SK-N-DZ (cell line): ENCODE measurements at regions not wholly inside any gene's neighbourhood (a gene's known extent, or its start where the extent isn't known, plus 50 kb on each side); places are given as distances from the start of the nearest gene placed in this dataset.
"Not testable (repeated sequence)": the region's sequence is repeated elsewhere in the genome, so short reads cannot be mapped to it uniquely, and the experiment has no call there.

Source experiments
- DNase-seq: peaks from one replicate; pipeline ENCODE4 v3.0.0-alpha.2; 2015; ENCODE audit warnings: low spot score

DNA sequence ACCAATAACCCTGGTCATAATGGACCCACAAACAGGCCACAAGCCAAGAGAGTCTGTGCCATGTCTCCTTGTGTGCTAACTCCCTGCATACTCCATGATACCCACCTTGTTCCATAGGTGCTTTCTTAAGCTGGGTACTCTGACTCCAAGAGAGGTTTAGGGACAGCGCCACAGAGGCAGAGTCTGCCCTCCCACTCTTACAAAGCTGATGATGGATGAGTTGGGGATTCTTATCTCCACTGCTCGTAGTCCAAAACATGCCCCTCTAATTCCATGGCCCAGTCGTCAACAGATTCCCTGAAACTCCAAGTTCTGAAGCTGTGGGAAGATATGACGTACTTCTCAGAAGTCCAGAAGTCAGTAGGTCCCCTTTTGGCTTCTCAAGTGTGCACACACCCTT, 184.4 kb upstream of the CCL2 start:
- no peak for DNase-seq

DNA sequence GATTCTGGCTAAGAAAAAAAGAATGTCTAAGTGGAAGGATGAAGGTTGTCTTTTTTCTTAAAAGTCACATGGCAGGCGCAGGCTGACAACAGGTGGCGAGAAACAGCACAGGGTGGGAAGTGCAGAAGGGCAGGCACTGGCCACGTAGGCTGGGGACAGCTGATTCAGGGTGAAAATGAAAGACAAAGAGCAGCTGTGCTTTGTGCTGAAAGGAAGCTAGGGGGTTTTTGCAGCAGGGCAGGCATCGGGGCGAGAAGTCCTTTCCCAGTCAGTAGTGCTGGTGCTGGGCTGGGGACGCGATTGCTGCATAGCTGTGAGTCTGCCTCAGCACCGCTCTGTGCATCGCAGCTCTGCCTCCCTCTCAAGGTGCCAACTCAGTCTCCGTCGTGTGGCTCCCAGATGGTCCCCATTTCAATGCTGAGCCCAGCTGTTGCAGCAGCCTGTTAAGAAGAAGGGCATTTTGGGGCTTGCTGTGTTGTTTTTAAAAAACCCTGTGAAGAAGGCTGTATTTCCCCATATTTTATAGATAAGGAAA, 183.1 kb upstream of the CCL2 start:
- DNase-seq: no peak

DNA sequence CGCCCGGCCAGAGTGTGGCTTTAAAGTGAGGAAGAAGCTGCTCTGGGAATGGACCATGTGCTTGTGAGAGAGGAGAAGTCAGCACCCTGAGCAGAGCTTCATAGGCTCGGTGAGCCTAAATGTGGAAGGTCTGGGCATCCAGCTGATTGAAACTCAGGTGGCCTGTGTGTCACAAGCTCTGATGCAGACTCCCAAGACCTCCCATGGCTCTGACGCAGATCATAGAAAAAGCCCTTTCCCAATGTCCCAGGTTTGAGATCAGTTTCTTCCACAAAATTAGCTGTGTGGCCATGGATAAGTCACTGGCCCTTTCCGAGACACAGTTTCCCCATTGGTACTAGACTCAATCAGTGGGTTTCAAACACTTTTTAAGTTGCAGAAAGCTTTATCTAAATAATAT, 180.0 kb upstream of the CCL2 start:
- no peak for DNase-seq

DNA sequence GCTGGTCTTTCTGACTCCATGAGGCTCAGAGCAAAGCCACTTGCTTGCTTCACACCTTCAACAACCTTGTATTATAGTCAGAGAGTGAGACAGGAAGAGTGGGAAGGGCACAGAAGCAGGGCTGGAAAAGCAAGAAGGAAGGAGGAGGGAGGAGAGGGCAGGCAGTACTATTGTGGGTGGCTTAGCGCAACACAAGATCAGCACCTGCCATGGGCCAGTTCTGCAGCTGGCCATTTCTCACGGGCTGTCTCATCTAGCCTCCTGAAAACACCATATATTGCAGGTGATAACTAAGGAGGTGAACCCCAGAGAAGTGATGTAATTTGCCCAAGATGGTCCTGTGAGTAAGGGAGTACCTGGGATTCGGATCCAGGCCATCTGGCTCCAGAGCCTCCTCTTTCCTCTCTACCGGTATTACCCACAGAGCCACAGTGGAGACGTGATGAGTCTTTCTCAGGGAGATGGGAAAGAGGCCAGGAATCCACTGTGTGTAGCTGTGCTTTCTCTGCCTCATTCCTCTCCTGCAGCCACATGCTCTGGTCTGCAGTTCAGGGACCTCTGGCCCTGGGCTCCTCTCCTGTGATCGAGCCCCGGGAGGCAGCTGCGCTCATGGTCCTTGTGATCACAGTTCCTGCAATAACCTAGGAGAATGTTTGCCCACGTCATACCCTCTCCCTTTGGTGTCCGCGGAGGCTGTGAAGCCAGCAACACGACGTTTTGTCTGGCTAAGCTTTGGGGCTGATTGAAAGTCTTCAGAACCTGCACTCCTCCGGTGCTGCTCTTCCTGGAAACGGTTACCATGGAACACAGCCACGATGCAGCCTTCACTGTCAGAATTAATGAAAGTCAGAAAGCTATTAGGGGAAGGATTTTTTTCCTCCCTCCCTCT, 178.1 kb upstream of the CCL2 start:
- peak; percentile 8 for DNase-seq

DNA sequence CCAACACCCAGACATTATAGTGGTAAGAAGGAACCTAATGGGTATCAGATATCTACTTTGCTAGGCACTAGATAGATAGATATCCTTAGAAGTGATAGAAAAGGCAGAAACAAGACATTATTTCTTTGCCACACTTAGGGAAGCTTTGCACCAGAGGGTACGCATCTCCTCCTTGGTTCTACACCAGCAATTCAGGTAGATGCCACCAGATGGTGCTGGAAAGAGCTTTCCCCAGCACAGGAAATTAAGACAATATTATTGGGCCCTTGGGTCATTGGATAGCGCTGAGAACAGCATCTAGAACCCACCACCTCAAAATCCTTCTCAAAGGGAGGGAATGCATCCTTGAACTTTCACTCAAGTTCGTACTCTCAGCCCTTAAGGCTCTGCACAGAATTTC, 173.8 kb upstream of the CCL2 start:
- DNase-seq: no peak

DNA sequence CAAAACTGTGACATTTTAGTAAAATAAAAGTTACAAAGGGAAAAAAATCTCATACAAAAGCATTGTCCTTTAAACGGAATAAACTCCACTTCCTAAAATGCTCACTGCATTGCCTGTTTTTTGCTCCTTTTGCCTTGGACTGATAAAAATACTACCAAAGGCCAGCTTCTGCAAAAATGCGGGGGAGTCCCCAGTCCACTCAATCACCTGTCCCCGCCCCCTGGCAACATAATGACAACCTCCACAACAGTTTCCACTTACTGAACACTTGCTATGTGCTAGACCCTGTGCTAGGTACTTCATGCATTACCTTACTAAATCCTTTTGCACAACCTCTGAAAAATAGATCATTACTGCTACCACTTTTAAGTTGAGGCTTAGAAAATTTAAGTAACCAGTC, 172.7 kb upstream of the CCL2 start:
- DNase-seq: no peak

DNA sequence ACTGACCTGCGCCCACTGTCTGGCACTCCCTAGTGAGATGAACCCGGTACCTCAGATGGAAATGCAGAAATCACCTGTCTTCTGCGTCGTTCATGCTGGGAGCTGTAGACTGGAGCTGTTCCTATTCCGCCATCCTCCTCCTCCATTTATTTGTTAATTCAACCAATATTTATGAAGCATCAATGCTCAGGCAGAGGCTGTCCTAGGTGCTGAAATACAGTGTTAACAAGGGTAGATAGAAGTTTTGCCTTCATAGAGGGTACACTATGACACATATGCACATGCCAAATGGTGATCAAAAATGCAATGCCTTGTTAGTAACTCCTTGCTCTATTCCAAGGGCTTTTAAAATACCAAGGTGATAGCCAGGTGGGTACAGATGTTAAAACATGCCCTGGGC, 166.0 kb upstream of the CCL2 start:
- DNase-seq: not testable (repeated sequence)

DNA sequence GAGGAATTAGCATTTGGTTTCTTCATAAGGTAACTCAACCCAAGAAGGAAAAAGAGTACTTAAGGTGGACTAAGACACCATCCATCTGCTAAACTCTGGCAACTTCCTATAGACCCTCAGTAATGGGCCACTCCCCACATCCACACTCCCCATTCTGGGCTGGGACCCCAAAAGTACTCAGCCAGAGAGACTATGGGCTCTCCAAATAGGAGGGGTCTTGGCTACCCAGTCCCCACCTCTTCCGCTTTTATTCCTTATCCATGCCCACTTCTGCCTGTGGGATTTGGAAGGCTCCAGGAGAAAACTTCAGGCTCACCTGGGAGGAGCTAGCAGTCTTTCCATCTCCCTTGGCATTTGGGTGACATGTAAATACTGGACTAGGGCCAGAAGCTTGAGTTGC, 164.5 kb upstream of the CCL2 start:
- DNase-seq: no peak

DNA sequence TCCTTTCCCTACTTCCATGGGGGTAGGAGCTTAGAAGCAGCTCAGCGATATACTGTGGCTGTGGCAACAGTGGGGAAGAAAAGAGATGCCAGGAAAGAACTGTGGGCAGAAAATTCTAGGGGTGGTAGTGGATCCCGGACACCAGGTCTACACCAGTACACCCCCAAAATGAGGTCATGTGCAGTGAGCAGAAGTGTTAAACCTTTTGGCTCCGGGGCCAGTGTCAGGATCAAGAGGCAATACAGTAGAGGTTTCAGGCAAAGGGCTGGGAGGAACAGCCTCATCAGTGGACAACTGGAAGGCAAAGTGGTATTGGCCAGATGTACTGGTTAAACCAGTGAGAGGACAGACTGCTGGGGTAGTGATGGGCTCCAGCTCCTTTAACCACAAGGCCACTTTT, 163.1 kb upstream of the CCL2 start:
- no peak for DNase-seq

DNA sequence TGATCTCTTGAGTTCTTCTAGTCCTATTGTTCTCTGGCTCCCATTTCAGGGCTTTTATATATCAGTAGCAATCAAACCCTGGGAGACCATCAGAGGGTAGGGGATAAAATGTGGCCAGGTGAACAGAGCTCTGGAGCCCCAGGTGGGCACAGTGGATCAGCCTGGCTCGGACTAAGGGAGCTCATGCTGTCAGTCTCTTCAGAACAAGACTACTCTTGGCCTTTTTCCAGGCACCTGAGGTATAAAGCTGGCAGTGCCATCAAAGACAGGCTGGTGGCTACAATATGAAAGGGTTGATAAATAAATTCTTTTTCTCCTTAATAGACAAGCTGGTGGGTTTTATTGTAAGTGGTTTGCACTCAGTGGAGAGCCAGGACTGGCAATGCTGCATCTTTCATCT, 160.0 kb upstream of the CCL2 start:
- no peak for DNase-seq

DNA sequence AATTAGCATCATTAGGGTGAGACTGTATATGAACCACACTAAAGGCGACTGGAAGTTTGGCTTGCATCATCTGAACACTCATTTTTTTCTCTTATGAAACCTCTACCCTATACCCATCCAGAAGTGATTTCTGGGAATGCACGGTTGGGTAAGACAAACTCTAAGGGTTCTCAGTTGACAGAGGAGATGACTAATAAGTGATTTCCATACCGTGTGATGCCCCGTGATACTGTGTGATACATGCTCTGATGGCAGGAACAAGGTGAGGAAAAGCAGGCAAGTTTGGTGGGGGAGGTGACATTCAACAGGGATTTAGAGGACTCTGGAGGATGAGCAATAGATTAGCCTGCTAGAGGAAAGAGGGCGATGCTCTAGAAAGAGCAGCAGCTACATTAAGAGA, 156.4 kb upstream of the CCL2 start:
- no peak for DNase-seq

DNA sequence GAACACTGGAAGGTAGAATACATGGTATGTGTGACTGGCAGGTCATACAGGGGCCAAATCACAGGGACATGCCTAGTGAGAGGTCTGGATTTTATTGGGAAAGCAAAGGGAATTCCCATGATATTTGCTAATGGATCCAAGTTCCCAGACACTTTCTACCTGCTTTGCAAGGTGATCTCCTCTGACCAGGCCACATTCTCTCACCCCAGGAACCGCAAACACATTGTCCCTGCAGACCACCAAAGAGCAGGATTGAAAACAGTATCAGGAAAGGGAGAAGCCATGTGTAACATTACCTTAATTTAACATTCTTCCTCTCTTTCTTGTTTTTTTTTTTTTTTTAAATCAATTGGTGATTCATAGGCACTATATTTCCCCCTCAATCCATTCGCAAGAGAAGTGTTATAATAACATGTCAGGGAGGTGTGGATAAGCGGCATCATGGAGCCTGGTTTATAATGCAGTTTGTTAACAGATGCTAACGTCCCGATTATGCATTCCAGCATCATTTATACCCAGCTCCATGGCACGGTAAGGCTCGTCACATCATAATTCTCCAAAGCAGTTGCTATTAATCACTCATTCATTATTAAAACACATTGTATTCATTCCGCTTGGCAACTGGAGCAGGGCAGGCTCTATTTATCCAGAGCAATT, 155.1 kb upstream of the CCL2 start:
- DNase-seq: no peak

DNA sequence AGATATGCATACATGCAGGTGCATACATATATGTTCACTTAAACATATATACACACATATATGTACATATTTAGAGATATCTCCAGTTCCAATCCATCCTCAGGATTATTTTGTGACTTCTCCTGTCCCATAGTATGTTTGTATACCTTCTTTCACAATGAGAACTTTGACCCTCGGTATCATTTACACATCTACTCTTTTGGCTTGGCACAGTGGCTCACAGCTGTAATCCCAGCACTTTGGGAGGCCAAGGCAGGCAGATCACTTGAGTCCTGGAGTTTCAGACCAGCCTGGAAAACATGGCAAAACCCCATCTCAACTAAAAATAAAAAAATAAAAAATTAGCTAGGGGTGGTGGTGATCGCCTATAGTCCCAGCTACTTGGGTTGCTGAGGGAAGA, 148.1 kb upstream of the CCL2 start:
- no peak for DNase-seq

DNA sequence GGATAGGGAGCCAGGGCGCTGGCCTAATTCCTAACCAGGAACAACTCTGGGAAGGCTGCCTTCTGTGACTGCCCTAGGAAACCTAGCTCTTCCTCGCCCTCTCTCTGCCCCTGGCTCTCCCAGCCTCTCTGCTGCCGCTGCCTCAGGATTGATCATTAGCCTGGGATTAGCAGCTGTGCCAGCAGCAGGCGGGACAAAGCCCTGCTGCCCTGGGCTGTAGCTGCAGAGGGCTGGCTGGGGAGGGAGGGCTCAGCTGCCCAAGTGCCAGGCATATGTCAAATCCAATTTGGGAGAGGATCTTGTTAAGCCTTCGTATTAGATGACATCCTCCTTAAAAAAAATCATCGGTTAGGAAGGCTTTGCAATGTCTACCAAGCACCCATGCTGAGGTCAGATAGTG, 144.8 kb upstream of the CCL2 start:
- no peak for DNase-seq

DNA sequence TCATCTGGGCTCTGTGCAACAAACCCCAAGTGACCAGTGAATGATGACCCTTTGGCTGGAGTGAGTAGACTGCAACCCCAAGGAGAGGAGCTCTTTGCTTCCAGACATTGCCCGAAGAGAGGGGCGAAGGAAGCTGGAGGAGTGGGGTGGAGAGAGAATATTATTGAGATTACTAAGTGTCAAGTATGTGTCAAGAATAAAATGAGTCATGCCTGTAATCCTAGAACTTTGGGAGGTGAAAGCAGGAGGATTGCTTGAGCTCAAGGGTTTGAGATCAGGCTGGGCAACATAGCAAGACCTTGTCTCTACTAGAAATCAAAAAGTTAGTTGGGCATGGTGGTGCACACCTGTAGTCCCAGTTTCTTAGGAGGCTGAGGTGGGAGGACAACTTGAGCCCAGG, 142.0 kb upstream of the CCL2 start:
- no peak for DNase-seq

DNA sequence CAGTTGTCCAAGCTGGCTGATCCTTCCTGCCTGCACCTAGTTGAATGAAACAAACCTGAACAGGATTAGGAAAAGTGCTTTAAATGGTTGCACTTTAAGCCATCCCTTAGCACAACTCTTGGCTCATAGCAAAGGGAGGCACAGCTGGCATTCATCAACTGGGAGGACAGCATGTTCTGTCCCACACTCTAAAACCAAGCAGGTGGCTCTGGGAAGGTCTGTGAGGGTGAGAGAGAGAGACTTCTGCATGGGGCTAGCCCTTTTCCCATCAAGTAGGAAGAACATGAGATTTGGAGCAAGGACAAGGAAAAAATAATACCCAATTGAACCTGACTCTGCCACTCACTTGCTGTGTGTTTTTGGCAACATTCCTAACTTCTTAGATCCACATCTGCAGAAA, 140.9 kb upstream of the CCL2 start:
- DNase-seq: no peak

DNA sequence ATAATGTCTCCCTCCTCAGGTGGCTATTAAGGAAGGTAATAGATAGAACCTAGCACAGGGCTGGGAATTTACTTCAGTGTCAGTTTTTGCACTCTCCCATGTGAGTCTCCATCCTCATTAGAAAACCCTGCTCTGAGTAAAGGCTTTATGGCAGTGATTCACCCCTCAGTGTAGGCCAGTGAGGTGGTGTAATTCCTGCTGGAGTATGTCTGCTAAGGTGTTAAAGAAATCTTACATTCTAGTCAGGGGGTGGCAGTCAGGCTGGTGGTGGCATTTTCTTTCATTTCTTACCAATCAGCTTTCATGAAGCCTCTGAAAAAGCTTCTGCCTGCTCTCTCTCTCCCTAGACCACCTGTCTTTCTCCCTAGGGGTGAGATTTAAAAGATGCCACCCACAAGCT, 138.8 kb upstream of the CCL2 start:
- no peak for DNase-seq

DNA sequence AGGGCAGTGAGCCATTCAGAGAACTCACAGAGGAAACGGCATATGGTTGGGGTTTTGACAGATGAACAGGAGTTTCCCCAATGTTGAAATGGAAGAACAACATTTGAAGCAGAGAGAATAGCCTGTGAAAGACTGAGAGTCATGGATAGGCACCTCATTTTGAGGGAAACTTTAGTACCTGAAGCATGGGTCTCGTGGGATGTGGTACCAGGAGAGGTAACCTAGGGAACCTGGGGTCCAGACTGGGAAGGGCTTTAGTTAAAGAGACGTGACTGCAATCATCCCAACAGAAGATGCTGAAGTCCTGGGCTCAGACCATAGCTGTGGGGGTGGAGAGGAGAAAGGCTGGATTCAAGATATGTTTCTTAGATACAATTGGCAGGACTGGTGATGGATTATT, 137.8 kb upstream of the CCL2 start:
- DNase-seq: no peak

DNA sequence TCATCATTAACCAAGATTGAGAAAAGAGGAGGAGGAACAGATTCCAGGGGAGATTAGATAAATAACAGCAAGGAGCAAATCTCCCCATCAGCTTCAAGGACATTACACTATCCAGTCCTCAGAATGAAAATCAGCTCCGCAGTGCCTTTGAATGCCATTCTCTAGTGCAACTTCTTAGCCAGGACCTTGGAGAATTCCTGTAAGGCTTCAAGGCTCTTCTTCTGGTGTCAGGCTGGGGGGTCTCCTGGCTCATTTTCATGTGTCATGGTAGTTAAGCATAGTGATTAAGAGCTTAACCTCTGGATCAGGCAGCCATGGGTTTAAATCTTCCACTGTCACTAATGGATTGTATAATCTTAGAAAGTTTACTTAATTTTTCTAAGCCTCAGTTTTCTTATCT, 137.3 kb upstream of the CCL2 start:
- DNase-seq: peak; percentile 39

DNA sequence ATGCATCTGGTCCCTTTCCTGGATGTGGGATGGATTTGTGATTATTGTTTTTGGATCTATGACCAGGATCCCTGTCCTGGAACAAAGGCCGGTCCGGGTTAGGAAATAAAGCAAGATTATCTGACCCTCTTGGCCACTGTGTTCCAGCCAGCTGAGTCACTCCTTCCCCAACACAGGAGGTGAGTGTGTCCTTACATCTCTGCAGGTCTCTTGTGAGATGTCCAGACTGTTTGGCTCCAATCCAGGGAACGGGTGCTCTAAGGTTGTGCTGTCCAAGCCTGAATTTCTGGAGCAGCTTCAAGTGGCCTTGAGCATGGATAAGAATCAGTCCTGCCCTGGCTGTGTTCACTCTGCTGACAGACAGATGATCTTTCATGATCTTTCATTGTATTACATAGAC, 136.5 kb upstream of the CCL2 start:
- DNase-seq: peak; percentile 10

DNA sequence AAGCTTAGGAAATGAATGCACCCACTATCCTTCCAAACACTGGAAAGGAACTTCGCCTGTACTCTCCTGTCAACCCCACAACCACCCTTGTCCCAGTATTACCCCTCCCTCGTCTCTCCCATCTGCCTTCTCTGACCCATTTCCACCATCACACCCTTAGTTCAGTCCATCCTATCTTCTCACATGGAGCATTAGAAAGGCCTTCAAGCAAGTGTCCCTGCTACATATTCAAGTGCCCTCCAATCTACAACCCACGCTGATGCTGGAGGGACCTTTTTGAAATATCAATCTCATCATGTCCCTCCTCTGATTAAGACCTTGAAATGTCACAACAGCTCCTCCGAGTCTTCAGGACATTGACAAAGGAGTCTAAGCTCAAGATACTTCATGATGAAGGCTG, 133.8 kb upstream of the CCL2 start:
- DNase-seq: no peak

DNA sequence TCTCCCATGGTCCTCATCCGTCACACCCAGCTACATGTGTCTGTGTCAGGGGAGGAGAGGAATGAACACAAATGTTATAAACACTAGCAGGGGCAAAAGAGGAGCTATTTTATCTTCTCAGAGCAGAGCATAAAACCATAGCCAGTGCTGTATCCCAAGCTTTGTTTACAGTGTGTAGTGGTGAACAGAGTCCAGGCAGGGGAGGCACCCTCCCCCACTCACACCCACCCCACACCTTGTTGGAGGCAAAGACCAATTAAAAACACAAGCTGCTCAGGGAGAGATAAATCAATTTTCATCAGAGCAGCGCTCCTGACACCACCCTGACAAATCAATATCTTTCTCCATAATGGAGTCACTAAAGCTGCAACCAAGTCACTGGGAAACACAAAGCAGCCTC, 132.6 kb upstream of the CCL2 start:
- DNase-seq: no peak

DNA sequence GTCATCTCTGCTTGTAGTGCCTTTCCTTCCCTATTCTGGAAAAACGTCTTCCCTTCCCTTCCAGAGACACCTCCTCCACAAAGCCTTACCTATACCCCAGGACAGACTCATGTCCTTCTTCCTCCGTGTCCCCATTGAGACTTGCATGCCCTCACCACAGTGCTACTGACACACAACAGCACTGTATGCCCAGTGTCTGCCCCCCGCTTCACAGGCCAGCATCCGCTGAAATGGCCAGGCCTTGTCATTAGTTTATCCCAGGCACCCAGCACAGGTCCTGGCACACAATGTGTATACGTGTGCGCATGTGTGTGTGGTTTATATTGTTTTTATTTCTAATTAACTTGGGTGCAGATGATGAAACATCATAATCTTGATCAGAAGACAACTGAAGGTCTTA, 130.1 kb upstream of the CCL2 start:
- no peak for DNase-seq
